ENCODE measurements at regions not wholly inside any gene's neighbourhood (a gene's known extent, or its start where the extent isn't known, plus 50 kb on each side); places are given as distances from the start of the nearest gene placed in this dataset.

GRCh38 chr2:59074071-59074470, 832.9 kb upstream of the FANCL start:
- Histone ChIP-seq H3K36me3 (ENCODE audit: insufficient read depth, insufficient read length, low read length) (no peaks in the 10 kb centered on the region), H3K9me3 (ENCODE audit: insufficient read depth, low read length) (no peaks in the 10 kb centered on the region), H3K27me3 (ENCODE audit: insufficient read depth, insufficient read length) (no peaks in the 10 kb centered on the region), H3K4me3 (ENCODE audit: insufficient read length, low read depth) (no peak overlapping the region), H3K4me1 (ENCODE audit: insufficient read depth, insufficient read length) (no peaks in the 10 kb centered on the region), H3K9ac (ENCODE audit: insufficient read length, low read depth) (no peak overlapping the region)
- DNase-seq (ENCODE audit: low read depth, low spot score): no peak
- no peak for TF ChIP-seq SUZ12 (IDR thresholded peaks at IDR 0.05; ENCODE audit: extremely low read depth, insufficient read depth, insufficient read length)
- TF ChIP-seq YY1 (IDR thresholded peaks at IDR 0.05; ENCODE audit: insufficient read depth, insufficient read length): no peak
- no peak for TF ChIP-seq ZNF274 (IDR thresholded peaks at IDR 0.05; ENCODE audit: low read depth, low read length)

GRCh38 chr2:59073286-59073685, 832.2 kb upstream of the FANCL start:
- Histone ChIP-seq H3K27me3 (ENCODE audit: insufficient read depth, insufficient read length) (no peaks in the 10 kb centered on the region), H3K4me3 (ENCODE audit: insufficient read length, low read depth) (no peak overlapping the region), H3K9ac (ENCODE audit: insufficient read length, low read depth) (no peak overlapping the region), H3K9me3 (ENCODE audit: insufficient read depth, low read length) (no peaks in the 10 kb centered on the region), H3K4me1 (ENCODE audit: insufficient read depth, insufficient read length) (no peaks in the 10 kb centered on the region), H3K36me3 (ENCODE audit: insufficient read depth, insufficient read length, low read length) (no peaks in the 10 kb centered on the region)
- DNase-seq (ENCODE audit: low read depth, low spot score): no peak
- TF ChIP-seq SUZ12 (IDR thresholded peaks at IDR 0.05; ENCODE audit: extremely low read depth, insufficient read depth, insufficient read length) (no peak), ZNF274 (IDR thresholded peaks at IDR 0.05; ENCODE audit: low read depth, low read length) (no peak), YY1 (IDR thresholded peaks at IDR 0.05; ENCODE audit: insufficient read depth, insufficient read length) (no peak)

- Histone ChIP-seq H3K36me3 (ENCODE audit: insufficient read depth, insufficient read length, low read length) (no peaks in the 10 kb centered on the region), H3K9ac (ENCODE audit: insufficient read length, low read depth) (no peak overlapping the region), H3K4me1 (ENCODE audit: insufficient read depth, insufficient read length) (no peaks in the 10 kb centered on the region), H3K27me3 (ENCODE audit: insufficient read depth, insufficient read length) (no peaks in the 10 kb centered on the region), H3K4me3 (ENCODE audit: insufficient read length, low read depth) (no peak overlapping the region), H3K9me3 (ENCODE audit: insufficient read depth, low read length) (peaks cover 7% of the 10 kb centered on the region; the same call in 1 of the 2 replicates)
- TF ChIP-seq SUZ12 (IDR thresholded peaks at IDR 0.05; ENCODE audit: extremely low read depth, insufficient read depth, insufficient read length): no peak
- no peak for TF ChIP-seq ZNF274 (IDR thresholded peaks at IDR 0.05; ENCODE audit: low read depth, low read length)
- TF ChIP-seq YY1 (IDR thresholded peaks at IDR 0.05; ENCODE audit: insufficient read depth, insufficient read length): no peak
- no peak for DNase-seq (ENCODE audit: low read depth, low spot score)
Measured at GRCh38 chr2:59068255-59068654, 827.1 kb upstream of the FANCL start.

GRCh38 chr2:59066787-59067399, 825.8 kb upstream of the FANCL start:
- H3K36me3 ChIP-seq (ENCODE audit: insufficient read depth, insufficient read length, low read length): no peaks in the 10 kb centered on the region
- H3K9ac ChIP-seq (ENCODE audit: insufficient read length, low read depth): no peak overlapping the region
- TF ChIP-seq SUZ12 (IDR thresholded peaks at IDR 0.05; ENCODE audit: extremely low read depth, insufficient read depth, insufficient read length): no peak
- no peak for TF ChIP-seq ZNF274 (IDR thresholded peaks at IDR 0.05; ENCODE audit: low read depth, low read length)
- no peak for TF ChIP-seq YY1 (IDR thresholded peaks at IDR 0.05; ENCODE audit: insufficient read depth, insufficient read length)
- H3K9me3 ChIP-seq (ENCODE audit: insufficient read depth, low read length): peaks cover 7% of the 10 kb centered on the region; the same call in 1 of the 2 replicates
- no peak overlapping the region for H3K4me3 ChIP-seq (ENCODE audit: insufficient read length, low read depth)
- H3K27me3 ChIP-seq (ENCODE audit: insufficient read depth, insufficient read length): no peaks in the 10 kb centered on the region
- DNase-seq (ENCODE audit: low read depth, low spot score): no peak
- H3K4me1 ChIP-seq (ENCODE audit: insufficient read depth, insufficient read length): no peaks in the 10 kb centered on the region

GRCh38 chr2:59047373-59047995, 806.4 kb upstream of the FANCL start:
- TF ChIP-seq SUZ12 (IDR thresholded peaks at IDR 0.05; ENCODE audit: extremely low read depth, insufficient read depth, insufficient read length) (no peak), YY1 (IDR thresholded peaks at IDR 0.05; ENCODE audit: insufficient read depth, insufficient read length) (no peak), ZNF274 (IDR thresholded peaks at IDR 0.05; ENCODE audit: low read depth, low read length) (no peak)
- no peak for DNase-seq (ENCODE audit: low read depth, low spot score)
- Histone ChIP-seq H3K9ac (ENCODE audit: insufficient read length, low read depth) (no peak overlapping the region), H3K4me1 (ENCODE audit: insufficient read depth, insufficient read length) (no peaks in the 10 kb centered on the region), H3K4me3 (ENCODE audit: insufficient read length, low read depth) (no peak overlapping the region), H3K9me3 (ENCODE audit: insufficient read depth, low read length) (no peaks in the 10 kb centered on the region), H3K27me3 (ENCODE audit: insufficient read depth, insufficient read length) (no peaks in the 10 kb centered on the region), H3K36me3 (ENCODE audit: insufficient read depth, insufficient read length, low read length) (no peaks in the 10 kb centered on the region)

GRCh38 chr2:59046401-59047372, 805.6 kb upstream of the FANCL start:
- Histone ChIP-seq H3K9me3 (ENCODE audit: insufficient read depth, low read length) (no peaks in the 10 kb centered on the region), H3K36me3 (ENCODE audit: insufficient read depth, insufficient read length, low read length) (no peaks in the 10 kb centered on the region), H3K27me3 (ENCODE audit: insufficient read depth, insufficient read length) (no peaks in the 10 kb centered on the region), H3K4me1 (ENCODE audit: insufficient read depth, insufficient read length) (no peaks in the 10 kb centered on the region), H3K9ac (ENCODE audit: insufficient read length, low read depth) (no peak overlapping the region), H3K4me3 (ENCODE audit: insufficient read length, low read depth) (no peak overlapping the region)
- TF ChIP-seq ZNF274 (IDR thresholded peaks at IDR 0.05; ENCODE audit: low read depth, low read length) (no peak), SUZ12 (IDR thresholded peaks at IDR 0.05; ENCODE audit: extremely low read depth, insufficient read depth, insufficient read length) (no peak), YY1 (IDR thresholded peaks at IDR 0.05; ENCODE audit: insufficient read depth, insufficient read length) (no peak)
- no peak for DNase-seq (ENCODE audit: low read depth, low spot score)

- Histone ChIP-seq H3K36me3 (ENCODE audit: insufficient read depth, insufficient read length, low read length) (no peaks in the 10 kb centered on the region), H3K27me3 (ENCODE audit: insufficient read depth, insufficient read length) (no peaks in the 10 kb centered on the region), H3K9ac (ENCODE audit: insufficient read length, low read depth) (no peak overlapping the region), H3K4me3 (ENCODE audit: insufficient read length, low read depth) (no peak overlapping the region), H3K4me1 (ENCODE audit: insufficient read depth, insufficient read length) (no peaks in the 10 kb centered on the region), H3K9me3 (ENCODE audit: insufficient read depth, low read length) (no peaks in the 10 kb centered on the region)
- no peak for DNase-seq (ENCODE audit: low read depth, low spot score)
- TF ChIP-seq ZNF274 (IDR thresholded peaks at IDR 0.05; ENCODE audit: low read depth, low read length) (no peak), YY1 (IDR thresholded peaks at IDR 0.05; ENCODE audit: insufficient read depth, insufficient read length) (no peak), SUZ12 (IDR thresholded peaks at IDR 0.05; ENCODE audit: extremely low read depth, insufficient read depth, insufficient read length) (no peak)
Measured at GRCh38 chr2:59044736-59045135, 803.6 kb upstream of the FANCL start.
